ENCODE measurements at regions not wholly inside any gene's neighbourhood (a gene's known extent, or its start where the extent isn't known, plus 50 kb on each side); places are given as distances from the start of the nearest gene placed in this dataset.

- intact Hi-C loops (cut with DNase I) = no loop called here
- DNase-seq (ENCODE audit: missing footprints) (no peak), ATAC-seq (no peak)
Measured at GRCh38 chr15:69731081-69731330, 278.4 kb downstream of the RPLP1 start.

GRCh38 chr15:69731581-69731980 is 279.0 kb downstream of the RPLP1 start:
- no peak for DNase-seq (ENCODE audit: missing footprints)
- ATAC-seq = no peak
- intact Hi-C loops (cut with DNase I) = no loop called here

- intact Hi-C loops (cut with DNase I) = no loop called here
- no peak for ATAC-seq
Measured at GRCh38 chr15:69732133-69732532, 279.5 kb downstream of the RPLP1 start.

GRCh38 chr15:69734699-69735098 is 282.1 kb downstream of the RPLP1 start:
- intact Hi-C loops (cut with DNase I) = no loop called here
- no peak for DNase-seq (ENCODE audit: missing footprints)

More at GRCh38 chr15:69732133-69732532, 279.5 kb downstream of the RPLP1 start:
- DNase-seq (ENCODE audit: missing footprints) = no peak

GRCh38 chr15:69735121-69735520 is 282.5 kb downstream of the RPLP1 start:
- no peak for ATAC-seq
- no peak for DNase-seq (ENCODE audit: missing footprints)
- intact Hi-C loops (cut with DNase I) = no loop called here

More at GRCh38 chr15:69734699-69735098, 282.1 kb downstream of the RPLP1 start:
- ATAC-seq = no peak

- intact Hi-C loops (cut with DNase I) = no loop called here
- DNase-seq (ENCODE audit: missing footprints) (no peak), ATAC-seq (no peak)
Measured at GRCh38 chr15:69736161-69736560, 283.5 kb downstream of the RPLP1 start.

- no peak for ATAC-seq
Measured at GRCh38 chr15:69737916-69738315, 285.3 kb downstream of the RPLP1 start.

GRCh38 chr15:69740684-69741083 is 288.1 kb downstream of the RPLP1 start:
- ATAC-seq = no peak
- intact Hi-C loops (cut with DNase I) = no loop called here

More at GRCh38 chr15:69737916-69738315, 285.3 kb downstream of the RPLP1 start:
- DNase-seq (ENCODE audit: missing footprints) = no peak
- intact Hi-C loops (cut with DNase I) = no loop called here

GRCh38 chr15:69742361-69742760 is 289.7 kb downstream of the RPLP1 start:
- no peak for ATAC-seq
- DNase-seq (ENCODE audit: missing footprints) = no peak
- intact Hi-C loops (cut with DNase I) = no loop called here

More at GRCh38 chr15:69740684-69741083, 288.1 kb downstream of the RPLP1 start:
- DNase-seq (ENCODE audit: missing footprints) = no peak

GRCh38 chr15:69743091-69743490 is 290.5 kb downstream of the RPLP1 start:
- ATAC-seq = no peak
- intact Hi-C loops (cut with DNase I) = no loop called here

GRCh38 chr15:69744391-69745162 is 292.0 kb downstream of the RPLP1 start:
- ATAC-seq (no peak), DNase-seq (ENCODE audit: missing footprints) (no peak)
- intact Hi-C loops (cut with DNase I) = no loop called here

More at GRCh38 chr15:69743091-69743490, 290.5 kb downstream of the RPLP1 start:
- no peak for DNase-seq (ENCODE audit: missing footprints)

- intact Hi-C loops (cut with DNase I) = no loop called here
- ATAC-seq (no peak), DNase-seq (ENCODE audit: missing footprints) (no peak)
Measured at GRCh38 chr15:69747193-69747592, 294.6 kb downstream of the RPLP1 start.

- intact Hi-C loops (cut with DNase I) = no loop called here
- no peak for DNase-seq (ENCODE audit: missing footprints)
- ATAC-seq = no peak
Measured at GRCh38 chr15:69748131-69748530, 295.5 kb downstream of the RPLP1 start.

- intact Hi-C loops (cut with DNase I) = no loop called here
Measured at GRCh38 chr15:69748576-69749185, 296.1 kb downstream of the RPLP1 start.

GRCh38 chr15:69749274-69749673 is 296.7 kb downstream of the RPLP1 start:
- intact Hi-C loops (cut with DNase I) = no loop called here
- DNase-seq (ENCODE audit: missing footprints) (no peak), ATAC-seq (no peak)

More at GRCh38 chr15:69748576-69749185, 296.1 kb downstream of the RPLP1 start:
- DNase-seq (ENCODE audit: missing footprints) (no peak), ATAC-seq (no peak)

- ATAC-seq (no peak), DNase-seq (ENCODE audit: missing footprints) (no peak)
- intact Hi-C loops (cut with DNase I) = no loop called here
Measured at GRCh38 chr15:69749797-69750196, 297.2 kb downstream of the RPLP1 start.

GRCh38 chr15:69750253-69750652 is 297.6 kb downstream of the RPLP1 start:
- DNase-seq (ENCODE audit: missing footprints) (no peak), ATAC-seq (no peak)
- intact Hi-C loops (cut with DNase I) = no loop called here

- intact Hi-C loops (cut with DNase I) = no loop called here
- DNase-seq (ENCODE audit: missing footprints) = no peak
- ATAC-seq = no peak
Measured at GRCh38 chr15:69751147-69751546, 298.5 kb downstream of the RPLP1 start.

GRCh38 chr15:69751566-69751965 is 298.9 kb downstream of the RPLP1 start:
- DNase-seq (ENCODE audit: missing footprints) = no peak
- no peak for ATAC-seq
- intact Hi-C loops (cut with DNase I) = no loop called here

- DNase-seq (ENCODE audit: missing footprints) (no peak), ATAC-seq (no peak)
- intact Hi-C loops (cut with DNase I) = no loop called here
Measured at GRCh38 chr15:69753867-69754266, 301.2 kb downstream of the RPLP1 start.

GRCh38 chr15:69754313-69754712 is 301.7 kb downstream of the RPLP1 start:
- intact Hi-C loops (cut with DNase I) = no loop called here
- DNase-seq (ENCODE audit: missing footprints) = no peak
- no peak for ATAC-seq

Measured in Right ventricle myocardium inferior (tissue), 1 donor.